NB4 (cell line): ENCODE measurements at regions not wholly inside any gene's neighbourhood (a gene's known extent, or its start where the extent isn't known, plus 50 kb on each side); places are given as distances from the start of the nearest gene placed in this dataset.

Experiments
- CTCF ChIP-seq: IDR thresholded peaks from one replicate; pipeline ENCODE4 v1.5.1; 2012; ENCODE audit warnings: low read depth, low read length
- POLR2A ChIP-seq: IDR thresholded peaks from 2 replicates; pipeline ENCODE4 v1.6.1; 2011; ENCODE audit warnings: mild to moderate bottlenecking; ENCODE audit not compliant: insufficient read length; ENCODE audit errors: extremely low read depth

- no peak for TF ChIP-seq POLR2A
- TF ChIP-seq CTCF: no peak
Measured at GRCh38 chr17:77327566-77328464, 187.0 kb downstream of the SEC14L1 start.
